Endothelial cell of umbilical vein (primary cell): ENCODE measurements at regions not wholly inside any gene's neighbourhood (a gene's known extent, or its start where the extent isn't known, plus 50 kb on each side); places are given as distances from the start of the nearest gene placed in this dataset.

ENCODE experiments used
- BruUV-seq: library from RNA; stranded (reverse); fragments of 400-500 nt; replicated peaks from 2 replicates; lab custom pipeline; 2021; lab: Mats Ljungman, UMichigan
- CTCF ChIA-PET: fragments of 300-600, 350-600 bp; sonication (Branson Sonifier 250); formaldehyde crosslinking; loops from one replicate; lab custom pipeline; 2021; ENCODE audit warnings: antibody characterized with exemption, inconsistent platforms; lab: Charles Lee
- POLR2A ChIA-PET: fragments of 300-600, 350-600 bp; sonication (Branson Sonifier 250); formaldehyde crosslinking; loops from one replicate; lab custom pipeline; 2021; ENCODE audit warnings: antibody characterized with exemption, inconsistent platforms; lab: Charles Lee
- DNase-seq: peaks from one replicate; pipeline ENCODE4 v3.0.0-alpha.2; 2011; ENCODE audit warnings: low read depth, low spot score
- FAIRE-seq: peaks from 2 replicates; lab custom pipeline; 2011; peaks lifted over from hg19 to GRCh38; lab: Jason Lieb, UNC
- H2AFZ ChIP-seq: 2 replicates; pipeline ENCODE4 v1.6.0; 2012; ENCODE audit warnings: low read depth, low read length, control low read depth, inconsistent platforms
- H3K27ac ChIP-seq: 2 replicates; pipeline ENCODE4 v1.5.1; 2011; ENCODE audit warnings: low read depth, mild to moderate bottlenecking, control low read depth, low read length, moderate library complexity; ENCODE audit not compliant: insufficient read depth
- H3K27me3 ChIP-seq, 2 experiments: 2 replicates each; pipeline versions ENCODE4 v1.6.0 to v1.6.1; 2011; ENCODE audit warnings: low read length in 2 of 2, mixed read lengths in 1 of 2; ENCODE audit not compliant: control insufficient read depth in 2 of 2, insufficient read depth in 2 of 2
- H3K36me3 ChIP-seq, 2 experiments: 2 replicates in 1 of 2; 3 replicates in 1 of 2; pipeline ENCODE4 v1.5.1; 2011; ENCODE audit warnings: low read length in 2 of 2, mild to moderate bottlenecking in 1 of 2, moderate library complexity in 1 of 2; ENCODE audit not compliant: control insufficient read depth in 2 of 2, insufficient read depth in 2 of 2; ENCODE audit errors: extremely low read depth in 1 of 2
- H3K4me1 ChIP-seq: 3 replicates; pipeline ENCODE4 v1.5.1; 2011; ENCODE audit warnings: mild to moderate bottlenecking, low read length; ENCODE audit not compliant: control insufficient read depth, insufficient read depth; ENCODE audit errors: extremely low read depth
- H3K4me2 ChIP-seq: 2 replicates; pipeline ENCODE4 v1.6.1; 2011; ENCODE audit warnings: low read length, control low read depth, mixed read lengths; ENCODE audit not compliant: insufficient read depth
- H3K4me3 ChIP-seq, 3 experiments: fragments of 200-600 bp in 1 of 3; sonication (generic), shearing (Covaris generic) in 1 of 3; replicated peaks in 1 of 3; 2 replicates each; pipeline ENCODE4 v1.5.1; 2011 to 2016; ENCODE audit warnings: control low read depth in 3 of 3, low read length in 3 of 3, mild to moderate bottlenecking in 2 of 3, inconsistent platforms in 1 of 3, low read depth in 1 of 3, moderate library complexity in 1 of 3; ENCODE audit not compliant: insufficient read depth in 1 of 3
- H3K79me2 ChIP-seq: 2 replicates; pipeline ENCODE4 v1.6.0; 2012; ENCODE audit warnings: low read length, inconsistent platforms; ENCODE audit not compliant: control insufficient read depth, insufficient read depth
- H3K9ac ChIP-seq: replicated peaks from 2 replicates; pipeline ENCODE3; 2011; ENCODE audit warnings: low read length, control low read depth; ENCODE audit not compliant: insufficient read depth; ENCODE audit errors: extremely low read depth
- H3K9me1 ChIP-seq: replicated peaks from 3 replicates; pipeline ENCODE4 v1.6.0; 2011; ENCODE audit warnings: mild to moderate bottlenecking, low read length; ENCODE audit not compliant: control insufficient read depth, insufficient read depth; ENCODE audit errors: extremely low read depth
- H3K9me3 ChIP-seq: replicated peaks from 2 replicates; pipeline ENCODE4 v1.5.1; 2012; ENCODE audit warnings: low read length, inconsistent platforms; ENCODE audit not compliant: control insufficient read depth, insufficient read depth
- H4K20me1 ChIP-seq: replicated peaks from 2 replicates; pipeline ENCODE3; 2011; ENCODE audit warnings: mild to moderate bottlenecking, low read length; ENCODE audit not compliant: control insufficient read depth, insufficient read depth; ENCODE audit errors: extremely low read depth
- CTCF ChIP-seq, 2 donors: IDR thresholded peaks; 1 replicate in 1 of 2; 2 replicates in 1 of 2; pipeline ENCODE4 v1.5.1; 2011; ENCODE audit warnings: low read length in 2 of 2, mild to moderate bottlenecking in 2 of 2, moderate library complexity in 2 of 2, control low read depth in 1 of 2, inconsistent platforms in 1 of 2, low read depth in 1 of 2; ENCODE audit not compliant: insufficient read depth in 1 of 2; ENCODE audit errors: extremely low read depth in 1 of 2
- EZH2 ChIP-seq: IDR thresholded peaks from 2 replicates; pipeline ENCODE4 v1.6.1; 2012; ENCODE audit warnings: borderline replicate concordance, low read depth, mild to moderate bottlenecking, moderate library complexity, low read length, inconsistent platforms; ENCODE audit not compliant: severe bottlenecking
- FOS ChIP-seq: IDR thresholded peaks from 2 replicates; pipeline ENCODE4 v1.6.1; 2011; ENCODE audit warnings: mild to moderate bottlenecking, low read length, moderate library complexity, borderline replicate concordance; ENCODE audit not compliant: insufficient read depth
- GATA2 ChIP-seq: IDR thresholded peaks from 2 replicates; pipeline ENCODE4 v1.7.0; 2011; ENCODE audit warnings: low read depth, mild to moderate bottlenecking, moderate library complexity, mixed read lengths, low read length; ENCODE audit not compliant: insufficient read length, insufficient read depth
- JUN ChIP-seq: IDR thresholded peaks from 2 replicates; pipeline ENCODE4 v1.6.1; 2011; ENCODE audit warnings: borderline replicate concordance, low read depth; ENCODE audit not compliant: insufficient read length, insufficient read depth
- MYC ChIP-seq: IDR thresholded peaks from one replicate; pipeline ENCODE4 v1.6.1; 2011; ENCODE audit warnings: mild to moderate bottlenecking, low read depth, low read length
- POLR2A ChIP-seq: IDR thresholded peaks from 2 replicates; pipeline ENCODE4 v1.6.1; 2012; ENCODE audit warnings: low read depth, mild to moderate bottlenecking, control low read depth, low read length
- POLR2AphosphoS5 ChIP-seq: IDR thresholded peaks from 2 replicates; pipeline ENCODE4 v1.6.1; 2012; ENCODE audit warnings: low read depth, mild to moderate bottlenecking, control low read depth, low read length, moderate library complexity; ENCODE audit not compliant: insufficient read depth
- dilution Hi-C: fragments of 300-500 bp; cut with MboI; formaldehyde crosslinking; loops from one replicate; pipeline ENCODE4 v1.15.0; 2019; ENCODE audit warnings: low sequenced_read_pairs; ENCODE audit not compliant: extremely low pct_ligation_motif_present
- intact Hi-C: fragments of 100-400 bp; cut with micrococcal nuclease; formaldehyde crosslinking; loops from one replicate; pipeline ENCODE4 v1.10.0; 2022
- TF ChIP-seq, protein P1 (sequence below): IDR thresholded peaks from 2 replicates; pipeline ENCODE4 v1.6.1; 2011; ENCODE audit not compliant: insufficient read depth, insufficient read length

- Histone ChIP-seq H3K4me1 (no peaks in the 10 kb centered on the region), H3K79me2 (no peaks in the 10 kb centered on the region), H2AFZ (no peak overlapping the region), H3K27ac (no peak overlapping the region), H3K9me1 (no peaks in the 10 kb centered on the region), H3K9ac (no peak overlapping the region), H3K27me3 (no peaks in the 10 kb centered on the region), H3K36me3 (no peaks in the 10 kb centered on the region), H3K9me3 (no peaks in the 10 kb centered on the region), H4K20me1 (no peaks in the 10 kb centered on the region), H3K4me3 (no peak overlapping the region), H3K4me2 (no peak overlapping the region)
- intact Hi-C loops = no loop called here
- no TSS peak for BruUV-seq
- POLR2A ChIA-PET = no interaction called here
- DNase-seq (no peak), FAIRE-seq (no peak)
- dilution Hi-C loops = no loop called here
- TF ChIP-seq EZH2 = no peak
- no peak for TF ChIP-seq POLR2A
- TF ChIP-seq GATA2 = no peak
- no peak for TF ChIP-seq MYC
- TF ChIP-seq POLR2AphosphoS5 = no peak
- no peak for TF ChIP-seq CTCF (IDR thresholded peaks at IDR 0.05; ENCODE audit: extremely low read depth in 1 of 2, insufficient read depth in 1 of 2, low read depth in 1 of 2, low read length in 2 of 2)
- TF ChIP-seq JUN = no peak
- TF ChIP-seq, protein P1, sequence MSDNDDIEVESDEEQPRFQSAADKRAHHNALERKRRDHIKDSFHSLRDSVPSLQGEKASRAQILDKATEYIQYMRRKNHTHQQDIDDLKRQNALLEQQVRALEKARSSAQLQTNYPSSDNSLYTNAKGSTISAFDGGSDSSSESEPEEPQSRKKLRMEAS = no peak
- no peak for TF ChIP-seq FOS
- CTCF ChIA-PET = no interaction called here
These were observed 99.6 kb upstream of the COG2 start for GRCh38 chr1:230542681-230543080.
